NCI-H2107 (cell line): ENCODE measurements at regions not wholly inside any gene's neighbourhood (a gene's known extent, or its start where the extent isn't known, plus 50 kb on each side); places are given as distances from the start of the nearest gene placed in this dataset.
"Not testable (repeated sequence)": the region's sequence is repeated elsewhere in the genome, so short reads cannot be mapped to it uniquely, and the experiment has no call there.

Experiments used
- DNase-seq: peaks from one replicate; lab custom pipeline; 2025; lab: John Stamatoyannopoulos, UW

- no peak for DNase-seq
Measured at GRCh38 chr1:187038784-187039183, 210.0 kb downstream of the PLA2G4A start.

- DNase-seq = no peak
Measured at GRCh38 chr1:187041104-187041503, 212.4 kb downstream of the PLA2G4A start.

GRCh38 chr1:187042538-187042937, 213.8 kb downstream of the PLA2G4A start:
- DNase-seq = no peak

GRCh38 chr1:187043433-187043832, 214.7 kb downstream of the PLA2G4A start:
- DNase-seq = not testable (repeated sequence)

GRCh38 chr1:187044411-187044810, 215.7 kb downstream of the PLA2G4A start:
- no peak for DNase-seq

- DNase-seq = no peak
Measured at GRCh38 chr1:187045371-187045770, 216.6 kb downstream of the PLA2G4A start.

GRCh38 chr1:187046293-187046692, 217.5 kb downstream of the PLA2G4A start:
- no peak for DNase-seq

- DNase-seq = no peak
Measured at GRCh38 chr1:187047298-187047697, 218.5 kb downstream of the PLA2G4A start.

GRCh38 chr1:187051618-187052232, 223.0 kb downstream of the PLA2G4A start:
- no peak for DNase-seq

GRCh38 chr1:187053876-187054275, 225.1 kb downstream of the PLA2G4A start:
- DNase-seq = no peak

- no peak for DNase-seq
Measured at GRCh38 chr1:187054862-187055757, 226.4 kb downstream of the PLA2G4A start.

- DNase-seq = no peak
Measured at GRCh38 chr1:187063271-187063670, 234.5 kb downstream of the PLA2G4A start.

- no peak for DNase-seq
Measured at GRCh38 chr1:187067160-187067559, 238.4 kb downstream of the PLA2G4A start.

- no peak for DNase-seq
Measured at GRCh38 chr1:187070076-187070475, 241.3 kb downstream of the PLA2G4A start.

- DNase-seq = not testable (repeated sequence)
Measured at GRCh38 chr1:187072262-187073034, 243.7 kb downstream of the PLA2G4A start.

- not testable (repeated sequence) for DNase-seq
Measured at GRCh38 chr1:187073035-187073560, 244.3 kb downstream of the PLA2G4A start.

- DNase-seq = not testable (repeated sequence)
Measured at GRCh38 chr1:187073634-187074245, 245.0 kb downstream of the PLA2G4A start.

- no peak for DNase-seq
Measured at GRCh38 chr1:187074445-187075048, 245.8 kb downstream of the PLA2G4A start.

- DNase-seq = no peak
Measured at GRCh38 chr1:187076922-187077321, 248.2 kb downstream of the PLA2G4A start.

- DNase-seq = no peak
Measured at GRCh38 chr1:187078321-187078720, 249.6 kb downstream of the PLA2G4A start.

- DNase-seq = no peak
Measured at GRCh38 chr1:187078916-187079315, 250.2 kb downstream of the PLA2G4A start.
